HEK293T (cell line): ENCODE measurements at regions not wholly inside any gene's neighbourhood (a gene's known extent, or its start where the extent isn't known, plus 50 kb on each side); places are given as distances from the start of the nearest gene placed in this dataset.

Source experiments
- CTCF ChIA-PET: fragments of 350-600 bp; formaldehyde crosslinking; extraction: SDS; loops from one replicate; lab custom pipeline; 2021; ENCODE audit warnings: antibody characterized with exemption, inconsistent platforms; lab: Yijun Ruan, JAX
- POLR2A ChIA-PET: fragments of 350-600 bp; formaldehyde crosslinking; extraction: SDS; loops from one replicate; lab custom pipeline; 2020; ENCODE audit warnings: antibody characterized with exemption, inconsistent platforms; lab: Yijun Ruan, JAX
- DNase-seq: peaks from one replicate; pipeline ENCODE4 v3.0.0; 2012; ENCODE audit warnings: mixed read lengths; ENCODE audit errors: extremely low spot score
- ARNT ChIP-seq: fragments of 450-650 bp; IDR thresholded peaks from 2 replicates; pipeline ENCODE4 v1.6.1; 2017; ENCODE audit warnings: mild to moderate bottlenecking
- BHLHE40 ChIP-seq: fragments of 450-650 bp; IDR thresholded peaks from 2 replicates; pipeline ENCODE4 v1.6.1; 2016; ENCODE audit warnings: mild to moderate bottlenecking, moderate library complexity, borderline replicate concordance
- CTBP1 ChIP-seq: fragments of 450-650 bp; IDR thresholded peaks from 2 replicates; pipeline ENCODE4 v1.6.1; 2016; ENCODE audit warnings: borderline replicate concordance
- ELF4 ChIP-seq: fragments of 450-650 bp; IDR thresholded peaks from 2 replicates; pipeline ENCODE4 v1.6.1; 2017; ENCODE audit warnings: antibody characterized with exemption
- FOXA1 ChIP-seq: fragments of 450-650 bp; IDR thresholded peaks from 2 replicates; pipeline ENCODE4 v1.6.1; 2016; ENCODE audit warnings: mild to moderate bottlenecking
- FOXK2 ChIP-seq: fragments of 450-650 bp; IDR thresholded peaks from 2 replicates; pipeline ENCODE4 v1.6.1; 2016; ENCODE audit warnings: mild to moderate bottlenecking
- FOXM1 ChIP-seq: fragments of 450-650 bp; IDR thresholded peaks from 2 replicates; pipeline ENCODE4 v1.6.1; 2017; ENCODE audit warnings: mild to moderate bottlenecking, borderline replicate concordance
- HDGF ChIP-seq: fragments of 450-650 bp; IDR thresholded peaks from 2 replicates; pipeline ENCODE4 v1.6.1; 2017; ENCODE audit warnings: antibody characterized with exemption, borderline replicate concordance
- L3MBTL2 ChIP-seq: fragments of 450-650 bp; conservative IDR thresholded peaks from 2 replicates; pipeline ENCODE4 v1.6.1; 2016; ENCODE audit warnings: mild to moderate bottlenecking
- LEF1 ChIP-seq: fragments of 450-650 bp; IDR thresholded peaks from 2 replicates; pipeline ENCODE4 v1.6.1; 2017; ENCODE audit warnings: mild to moderate bottlenecking, borderline replicate concordance
- NFRKB ChIP-seq: fragments of 450-650 bp; IDR thresholded peaks from 2 replicates; pipeline ENCODE4 v1.6.1; 2016; ENCODE audit warnings: mild to moderate bottlenecking, moderate library complexity
- SP1 ChIP-seq: fragments of 450-650 bp; IDR thresholded peaks from 2 replicates; pipeline ENCODE4 v1.6.1; 2017
- SUZ12 ChIP-seq: fragments of 450-650 bp; IDR thresholded peaks from 2 replicates; pipeline ENCODE4 v1.6.1; 2016; ENCODE audit warnings: mild to moderate bottlenecking
- TARDBP ChIP-seq: fragments of 450-650 bp; IDR thresholded peaks from 2 replicates; pipeline ENCODE4 v1.6.1; 2016
- ZNF384 ChIP-seq: fragments of 450-650 bp; IDR thresholded peaks from 2 replicates; pipeline ENCODE4 v1.6.1; 2016
- TF ChIP-seq, protein P1 (sequence below): fragments of 450-650 bp; IDR thresholded peaks from 2 replicates; pipeline ENCODE4 v1.6.1; 2016

- CTCF ChIA-PET = interaction anchor here (0.9 kb wide), 1 partner anchor 309 kb away, joined by 4 read pairs; no protein-coding TSS in a partner anchor
- POLR2A ChIA-PET = no interaction called here
- no peak for DNase-seq
- TF ChIP-seq LEF1 = no peak
- TF ChIP-seq ARNT = no peak
- no peak for TF ChIP-seq FOXM1
- TF ChIP-seq BHLHE40 = no peak
- TF ChIP-seq, protein P1, sequence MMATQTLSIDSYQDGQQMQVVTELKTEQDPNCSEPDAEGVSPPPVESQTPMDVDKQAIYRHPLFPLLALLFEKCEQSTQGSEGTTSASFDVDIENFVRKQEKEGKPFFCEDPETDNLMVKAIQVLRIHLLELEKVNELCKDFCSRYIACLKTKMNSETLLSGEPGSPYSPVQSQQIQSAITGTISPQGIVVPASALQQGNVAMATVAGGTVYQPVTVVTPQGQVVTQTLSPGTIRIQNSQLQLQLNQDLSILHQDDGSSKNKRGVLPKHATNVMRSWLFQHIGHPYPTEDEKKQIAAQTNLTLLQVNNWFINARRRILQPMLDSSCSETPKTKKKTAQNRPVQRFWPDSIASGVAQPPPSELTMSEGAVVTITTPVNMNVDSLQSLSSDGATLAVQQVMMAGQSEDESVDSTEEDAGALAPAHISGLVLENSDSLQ = no peak
- TF ChIP-seq NFRKB = no peak
- no peak for TF ChIP-seq TARDBP
- no peak for TF ChIP-seq ELF4
- no peak for TF ChIP-seq L3MBTL2
- no peak for TF ChIP-seq FOXK2
- TF ChIP-seq SUZ12 = no peak
- TF ChIP-seq ZNF384 = no peak
- TF ChIP-seq CTBP1 = no peak
- no peak for TF ChIP-seq FOXA1
- TF ChIP-seq HDGF = no peak
Measured at GRCh38 chr6:140245296-140246040, 871.0 kb upstream of the CITED2 start.

DNA sequence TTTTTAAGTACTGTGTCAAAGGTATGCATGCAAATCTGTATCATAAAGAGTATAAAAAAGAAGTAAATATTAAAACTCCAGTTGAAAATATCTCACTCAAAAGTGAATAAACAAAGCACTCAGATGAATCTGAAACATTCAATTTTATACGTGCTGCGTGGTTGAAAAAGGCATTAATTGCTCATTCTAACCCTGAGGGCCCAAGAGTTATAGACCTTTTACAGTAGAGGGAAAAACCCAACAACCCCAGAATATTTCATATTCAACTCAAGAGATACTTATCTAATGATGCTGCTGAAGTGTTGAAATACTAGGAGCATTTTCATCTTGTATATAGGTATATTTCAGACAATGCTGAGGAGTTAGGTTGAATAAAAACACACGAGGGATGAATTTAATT lies 862.8 kb upstream of the CITED2 start:
- ChIA-PET CTCF (no interaction called here), POLR2A (no interaction called here)
- TF ChIP-seq NFRKB (no peak), TARDBP (no peak), CTBP1 (no peak), ARNT (no peak), ZNF384 (no peak), FOXA1 (no peak), ELF4 (no peak), L3MBTL2 (no peak), HDGF (no peak), FOXM1 (no peak), FOXK2 (no peak), SP1 (no peak), SUZ12 (no peak), LEF1 (no peak), BHLHE40 (no peak)
- TF ChIP-seq, protein P1 = no peak
- no peak for DNase-seq

DNA sequence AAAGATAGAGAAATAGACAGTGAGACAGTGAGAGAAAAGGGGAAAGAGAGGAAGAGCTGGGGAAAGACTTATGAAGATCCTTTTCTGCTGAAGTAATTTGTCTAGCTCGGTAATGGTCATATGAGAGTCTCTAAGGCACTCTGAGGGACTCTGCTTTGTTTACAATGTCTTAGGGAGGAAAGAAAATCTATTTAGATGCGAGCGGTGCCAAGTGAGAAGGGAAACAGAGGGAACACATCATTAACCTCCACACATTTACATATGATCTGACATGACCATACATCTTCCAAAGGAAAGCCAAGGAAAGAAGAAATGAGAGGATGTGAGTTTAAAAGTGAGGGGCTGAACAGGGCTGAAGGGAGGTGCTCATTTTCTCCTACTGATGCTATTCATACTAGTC lies 862.3 kb upstream of the CITED2 start:
- no peak for TF ChIP-seq ZNF384
- ChIA-PET CTCF (no interaction called here), POLR2A (no interaction called here)
- no peak for DNase-seq

DNA sequence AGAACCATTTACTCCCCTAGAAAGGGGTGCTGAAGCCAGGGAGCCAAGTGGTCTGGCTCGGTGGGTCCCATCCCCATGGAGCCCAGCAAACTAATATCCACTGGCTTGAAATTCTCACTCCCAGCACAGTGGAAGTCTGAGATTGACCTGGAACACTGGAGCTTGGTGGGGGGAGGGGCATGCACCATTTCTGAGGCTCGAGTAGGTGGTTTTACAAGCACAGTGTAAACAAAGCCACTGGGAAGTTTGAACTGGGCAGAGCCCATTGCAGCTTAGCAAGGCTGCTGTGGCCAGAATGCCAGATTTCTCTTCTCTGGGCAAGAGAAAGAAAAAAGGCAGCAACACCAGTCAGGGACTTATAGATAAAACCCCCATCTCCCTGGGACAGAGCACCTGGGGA lies 855.8 kb upstream of the CITED2 start:
- no peak for TF ChIP-seq NFRKB
- no peak for TF ChIP-seq ZNF384
- TF ChIP-seq SP1 = no peak
- TF ChIP-seq ELF4 = no peak
- TF ChIP-seq HDGF = no peak
- TF ChIP-seq, protein P1 = no peak
- TF ChIP-seq CTBP1 = no peak
- no peak for TF ChIP-seq TARDBP
- TF ChIP-seq FOXK2 = no peak
- no peak for TF ChIP-seq L3MBTL2
- TF ChIP-seq ARNT = no peak
- TF ChIP-seq FOXM1 = no peak
- CTCF ChIA-PET = no interaction called here
- DNase-seq = no peak
- POLR2A ChIA-PET = no interaction called here

DNA sequence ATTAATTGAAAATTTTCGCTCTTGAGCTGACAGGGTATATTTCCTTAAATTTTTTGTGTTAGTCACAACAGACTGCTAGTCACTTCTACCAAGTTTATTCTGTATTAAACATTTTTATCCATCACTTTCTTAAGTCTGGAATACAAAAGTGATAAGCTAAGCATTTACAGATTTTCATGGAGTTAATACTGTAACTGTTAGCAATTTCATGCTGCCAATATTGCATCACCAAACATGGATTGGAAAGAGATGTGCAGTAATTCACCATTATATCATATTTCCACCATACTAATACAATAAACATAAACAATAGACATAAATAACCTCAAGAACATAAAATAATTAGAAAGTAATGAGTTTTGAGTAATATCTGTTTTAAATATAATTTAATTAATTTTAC lies 854.0 kb upstream of the CITED2 start:
- ChIA-PET POLR2A (no interaction called here), CTCF (no interaction called here)
- no peak for TF ChIP-seq L3MBTL2
- DNase-seq = no peak

DNA sequence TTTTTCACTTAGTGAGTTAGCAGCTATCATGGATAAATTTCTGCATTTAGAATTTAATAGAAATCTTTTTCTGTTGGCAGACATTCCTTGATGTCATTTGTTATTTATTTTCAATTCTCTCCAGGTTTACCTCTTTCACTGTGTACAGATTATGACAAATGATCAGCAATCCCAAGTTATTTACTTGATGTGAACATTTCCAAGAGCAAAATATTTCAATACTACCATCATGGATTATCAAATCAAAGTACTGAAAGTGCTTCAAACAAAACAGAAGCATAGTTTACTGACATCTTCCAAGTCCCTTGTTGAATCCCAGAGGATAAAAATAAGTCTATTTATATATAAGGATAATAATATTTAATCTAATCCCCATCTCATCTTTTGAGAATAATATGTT lies 852.2 kb upstream of the CITED2 start:
- ChIA-PET POLR2A (no interaction called here), CTCF (no interaction called here)
- no peak for TF ChIP-seq HDGF
- no peak for TF ChIP-seq CTBP1
- TF ChIP-seq BHLHE40 = no peak
- no peak for TF ChIP-seq FOXK2
- TF ChIP-seq, protein P1 = no peak
- TF ChIP-seq L3MBTL2 = no peak
- TF ChIP-seq FOXM1 = no peak
- TF ChIP-seq LEF1 = no peak
- no peak for TF ChIP-seq NFRKB
- no peak for TF ChIP-seq ELF4
- DNase-seq = no peak
